Activated CD4-positive, alpha-beta T cell treated with anti-CD3 and anti-CD28 coated beads for 1 hour (primary cell): ENCODE measurements at regions not wholly inside any gene's neighbourhood (a gene's known extent, or its start where the extent isn't known, plus 50 kb on each side); places are given as distances from the start of the nearest gene placed in this dataset.
"Not testable (repeated sequence)": the region's sequence is repeated elsewhere in the genome, so short reads cannot be mapped to it uniquely, and the experiment has no call there.

ENCODE experiments used
- DNase-seq: peaks from one replicate; pipeline ENCODE4 v3.0.0-alpha.2; 2020

DNA sequence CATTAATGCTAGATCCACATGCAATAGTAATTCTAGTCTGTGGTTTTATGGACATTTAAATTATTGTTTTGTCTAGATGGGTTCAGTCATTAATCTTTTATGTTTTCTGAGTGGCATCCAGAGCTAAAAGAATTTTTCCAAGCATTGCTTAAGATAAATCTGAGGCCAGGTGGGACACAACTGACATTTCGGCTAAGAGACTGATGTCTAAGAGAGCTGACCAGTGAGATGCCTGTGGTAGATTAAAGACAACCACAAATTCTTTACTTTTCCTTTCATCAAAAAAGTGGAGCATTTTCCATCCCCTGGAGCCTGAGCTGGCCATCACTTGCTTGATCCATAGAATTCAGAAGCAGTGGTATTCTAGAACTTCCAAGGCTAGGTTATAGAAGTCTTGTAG is 182.2 kb downstream of the NRP2 start:
- DNase-seq, result no peak

DNA sequence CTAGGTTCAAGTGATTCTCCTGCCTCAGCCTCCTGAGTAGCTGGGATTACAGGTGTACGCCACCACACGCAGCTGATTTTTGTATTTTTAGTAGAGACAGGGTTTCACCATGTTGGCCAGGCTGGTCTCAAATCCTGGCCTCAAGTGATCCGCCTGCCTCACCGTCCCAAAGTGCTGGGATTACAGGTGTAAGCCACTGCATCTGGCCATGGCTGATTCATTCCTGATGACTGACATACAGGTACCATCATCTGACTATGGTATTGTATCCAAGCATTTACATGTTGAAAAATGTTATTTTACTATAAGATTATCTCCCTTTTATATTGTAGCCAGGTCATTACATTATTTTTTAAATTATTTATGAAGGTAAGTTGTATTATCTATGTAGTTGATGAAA is 180.5 kb downstream of the NRP2 start:
- DNase-seq, result not testable (repeated sequence)

DNA sequence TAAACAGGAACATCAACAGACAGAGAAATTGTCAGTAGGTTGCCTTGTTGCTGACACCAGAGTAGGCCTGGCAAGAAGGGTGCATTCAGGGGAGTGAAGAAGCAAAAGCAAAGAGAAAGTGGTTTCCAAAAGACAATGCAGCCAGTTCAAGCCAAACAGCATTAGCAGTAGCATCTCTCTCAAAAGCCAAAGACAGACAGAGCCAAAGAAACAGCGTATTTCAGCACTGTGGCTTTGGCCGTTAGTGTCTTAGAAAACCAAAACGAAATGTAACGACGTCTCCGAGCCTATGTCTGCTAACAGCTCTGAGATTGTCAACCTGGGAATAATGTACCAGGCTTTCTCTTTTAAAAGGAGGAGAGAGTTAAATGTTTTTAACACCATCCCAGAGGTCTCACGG is 178.6 kb downstream of the NRP2 start:
- DNase-seq, result no peak

DNA sequence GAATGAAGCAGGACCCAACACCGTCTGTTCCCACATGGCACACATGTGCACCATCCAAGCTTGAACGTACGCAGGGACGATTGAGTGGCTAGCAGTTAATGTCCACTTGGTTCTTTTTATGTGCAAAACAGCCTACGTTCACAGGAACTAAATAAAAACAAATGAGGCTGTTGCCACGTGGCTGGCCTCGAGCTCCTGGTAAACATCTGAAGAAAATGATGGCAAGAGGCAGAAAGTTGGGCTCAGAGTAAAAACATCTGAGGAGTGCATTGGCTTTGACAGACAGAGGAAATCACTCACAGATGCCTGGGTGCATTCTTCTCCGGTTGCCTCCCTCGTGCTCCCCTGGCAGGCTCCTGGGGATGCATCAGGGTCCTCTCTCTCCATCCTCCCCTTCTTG is 177.9 kb downstream of the NRP2 start:
- DNase-seq, result no peak

DNA sequence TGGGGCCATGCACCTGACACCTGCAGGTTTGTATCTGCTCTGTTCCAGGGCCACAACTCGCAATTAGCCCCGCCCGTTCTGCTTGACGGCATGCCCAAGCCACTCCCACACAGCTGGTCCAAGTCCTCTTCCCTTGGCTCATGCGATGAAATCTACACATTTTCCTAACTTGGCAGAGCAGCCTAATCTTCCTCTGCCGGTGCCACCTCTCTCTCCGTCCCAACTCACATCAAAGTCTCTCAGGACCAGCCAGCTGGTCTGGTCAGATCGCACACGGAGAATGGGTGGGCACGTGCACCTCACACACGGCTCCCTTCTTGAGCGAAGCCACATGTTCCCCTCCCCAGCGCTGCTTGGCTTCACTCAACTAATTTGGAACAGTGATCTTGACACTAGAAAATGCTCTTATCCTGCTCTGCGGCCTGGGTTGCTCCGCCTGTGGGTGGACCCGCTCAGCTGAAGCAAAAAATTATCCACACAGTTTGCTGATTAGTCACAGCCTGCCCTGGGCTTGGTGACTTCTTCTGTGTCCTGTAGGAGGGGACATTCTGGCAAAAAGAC is 176.7 kb downstream of the NRP2 start:
- no peak for DNase-seq

DNA sequence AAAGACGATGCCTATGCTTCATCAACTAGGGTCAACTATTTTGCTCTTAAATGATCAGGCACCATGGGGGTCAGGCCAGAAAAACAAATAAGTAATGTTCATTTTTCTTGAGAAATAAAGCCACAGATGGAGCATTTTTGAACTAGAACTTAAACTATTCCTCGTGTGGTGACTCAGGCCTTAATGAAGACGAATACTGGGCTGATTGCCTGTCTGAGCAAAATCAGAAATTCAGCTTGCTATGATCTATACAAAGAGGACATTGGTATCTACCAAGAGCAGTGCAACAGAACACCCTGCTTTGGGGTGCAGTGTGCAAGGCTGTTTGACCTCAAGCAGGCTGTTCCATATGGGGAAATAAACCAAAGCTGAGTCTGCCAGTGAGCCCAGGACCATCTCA is 176.0 kb downstream of the NRP2 start:
- DNase-seq, result no peak

DNA sequence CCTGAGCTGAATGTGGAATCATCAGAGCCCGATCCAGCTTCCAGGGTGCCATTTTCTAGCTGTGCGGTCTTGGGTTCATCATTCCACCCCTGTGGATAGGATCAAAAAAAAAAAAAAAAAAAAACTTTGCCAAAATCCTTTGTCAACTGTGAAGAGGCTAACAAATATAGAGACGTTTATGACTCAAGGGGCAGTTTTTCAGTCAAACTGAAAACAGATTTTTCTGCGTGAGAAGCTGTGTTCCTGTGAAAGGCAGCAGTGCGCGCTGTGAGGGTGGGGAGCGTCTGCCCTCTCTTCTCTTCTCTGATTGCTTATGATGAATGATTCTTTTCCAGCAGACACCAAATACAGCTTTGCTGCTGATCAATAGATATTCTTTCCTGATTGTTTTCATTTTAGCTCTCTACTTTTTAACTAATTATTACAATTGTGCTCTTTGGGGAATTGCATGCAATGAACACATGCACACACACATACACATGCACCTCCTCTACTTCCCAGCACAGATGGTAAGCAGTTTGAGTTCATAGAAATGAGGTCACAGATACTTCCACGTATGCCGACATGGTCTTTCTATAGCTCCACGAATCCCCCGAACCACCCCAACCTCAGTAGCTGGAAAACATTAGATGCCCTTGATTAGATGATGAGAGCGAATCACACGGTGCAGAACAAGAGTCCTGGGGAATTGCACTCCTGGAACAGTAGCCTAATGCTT is 175.4 kb downstream of the NRP2 start:
- DNase-seq, result no peak

DNA sequence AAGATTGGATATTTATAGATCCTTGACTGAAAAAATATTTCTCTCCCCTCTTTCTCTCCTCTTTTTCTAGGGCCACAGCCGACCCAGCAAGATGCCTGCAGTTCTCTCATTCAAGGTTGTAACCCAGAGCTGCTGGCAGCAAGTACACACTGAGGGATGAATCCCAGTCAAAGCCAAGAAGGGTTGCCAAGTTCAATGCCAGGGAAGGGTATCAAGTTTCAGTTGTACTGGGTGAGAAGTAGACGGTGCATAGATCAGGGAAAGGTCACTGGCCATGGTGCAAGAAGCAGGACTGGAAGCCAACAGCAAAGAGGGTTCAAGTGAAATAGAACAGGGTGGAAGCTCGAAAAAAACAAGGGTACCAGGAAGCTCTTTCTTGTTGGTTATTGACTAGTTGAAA is 170.2 kb downstream of the NRP2 start:
- DNase-seq, result no peak

DNA sequence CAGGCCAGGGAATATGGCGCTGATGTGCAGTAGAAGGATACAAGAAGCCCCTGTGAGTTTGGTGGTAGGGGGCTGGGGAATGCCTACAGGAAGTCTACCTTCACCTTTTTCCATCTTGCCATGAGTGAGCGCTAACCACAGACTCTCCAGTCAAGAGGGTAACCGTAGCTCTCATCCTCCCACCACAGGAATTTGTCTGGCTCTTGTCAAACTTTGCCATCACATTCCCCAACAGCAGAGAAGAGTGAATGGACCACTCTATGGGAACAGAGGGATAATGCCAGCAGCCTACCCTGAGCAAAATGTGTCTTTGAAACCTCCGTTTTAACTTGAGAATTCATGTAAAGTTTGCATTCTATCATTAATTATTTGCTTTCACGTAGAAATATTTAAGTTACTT is 168.3 kb downstream of the NRP2 start:
- DNase-seq, result no peak

DNA sequence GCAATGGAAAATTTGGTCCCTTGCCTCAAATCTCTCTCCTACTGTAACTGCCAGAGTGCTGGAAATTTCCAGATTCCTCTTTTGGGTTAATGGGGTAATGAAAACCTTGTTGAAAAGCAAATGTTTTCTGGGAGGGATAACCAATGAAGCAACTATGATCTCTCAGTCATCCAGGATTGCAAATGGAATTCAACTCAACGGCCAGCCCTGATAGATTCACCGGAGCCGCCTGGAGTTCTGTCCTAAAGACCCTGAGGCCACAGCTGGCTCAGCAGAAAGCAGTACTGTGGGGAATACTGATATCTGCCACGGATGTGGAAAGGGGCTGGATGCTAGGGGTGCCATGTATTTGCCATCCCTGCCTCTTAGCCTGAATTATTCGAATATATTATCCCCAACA is 167.8 kb downstream of the NRP2 start:
- no peak for DNase-seq

DNA sequence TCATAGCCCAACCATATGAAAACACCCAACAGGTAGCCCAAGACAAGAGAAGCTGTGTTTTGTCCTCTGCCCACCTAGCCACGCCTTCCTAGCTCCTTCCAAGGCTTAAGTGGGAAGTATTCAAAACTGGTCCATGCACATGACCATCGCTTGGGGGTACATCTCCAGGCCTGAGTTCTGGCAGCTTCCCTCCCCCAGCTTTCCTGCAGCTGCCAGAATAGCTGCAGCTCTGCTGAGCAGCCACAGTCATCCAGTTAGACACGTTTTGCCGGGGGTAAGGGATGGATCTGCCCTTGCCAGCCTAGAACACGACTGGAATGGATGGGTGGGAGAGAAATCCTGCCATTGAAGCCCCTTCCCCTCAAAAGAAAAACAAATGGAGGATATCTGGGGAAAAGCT is 166.8 kb downstream of the NRP2 start:
- no peak for DNase-seq

DNA sequence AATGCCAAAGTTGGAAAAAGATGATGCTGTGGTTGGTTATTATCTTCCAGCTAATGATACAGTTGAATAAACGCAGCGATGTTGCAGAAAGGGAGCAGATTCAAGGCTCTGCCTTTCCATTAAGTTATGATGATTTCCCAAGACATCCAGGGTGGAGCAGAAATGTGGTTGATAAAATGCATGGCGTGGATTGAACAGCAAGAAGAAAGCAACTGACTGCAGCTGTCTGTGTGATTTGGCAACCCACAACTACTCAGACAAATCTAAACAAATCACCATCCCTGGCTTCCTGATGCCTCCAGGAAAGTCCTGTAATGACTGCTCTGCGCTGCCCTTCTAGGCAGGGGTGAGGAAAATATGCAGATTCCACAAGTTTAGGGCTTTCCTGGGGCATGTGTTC is 166.3 kb downstream of the NRP2 start:
- no peak for DNase-seq
